GM19238 (cell line): ENCODE measurements at regions not wholly inside any gene's neighbourhood (a gene's known extent, or its start where the extent isn't known, plus 50 kb on each side); places are given as distances from the start of the nearest gene placed in this dataset.

ENCODE experiments used
- DNase-seq: peaks from one replicate; pipeline ENCODE4 v3.0.0; 2011; ENCODE audit warnings: low spot score; ENCODE audit not compliant: insufficient read length

GRCh38 chr7:86949052-86949778 lies 110.2 kb downstream of the ELAPOR2 start:
- DNase-seq = peak; percentile 10

GRCh38 chr7:86947929-86948328 lies 111.5 kb downstream of the ELAPOR2 start:
- DNase-seq = no peak

GRCh38 chr7:86943447-86943846 lies 116.0 kb downstream of the ELAPOR2 start:
- DNase-seq = no peak

GRCh38 chr7:86942995-86943394 lies 116.5 kb downstream of the ELAPOR2 start:
- no peak for DNase-seq

GRCh38 chr7:86942081-86942480 lies 117.4 kb downstream of the ELAPOR2 start:
- no peak for DNase-seq

GRCh38 chr7:86939197-86939814 lies 120.1 kb downstream of the ELAPOR2 start:
- DNase-seq = no peak

- no peak for DNase-seq
Observed at GRCh38 chr7:86937363-86937878, 122.0 kb downstream of the ELAPOR2 start.

GRCh38 chr7:86933295-86933845 lies 126.1 kb downstream of the ELAPOR2 start:
- DNase-seq = no peak

GRCh38 chr7:86932038-86932512 lies 127.4 kb downstream of the ELAPOR2 start:
- no peak for DNase-seq

- DNase-seq = no peak
Observed at GRCh38 chr7:86931439-86931838, 128.0 kb downstream of the ELAPOR2 start.

GRCh38 chr7:86930554-86931307 lies 128.7 kb downstream of the ELAPOR2 start:
- DNase-seq = no peak

- no peak for DNase-seq
Observed at GRCh38 chr7:86929293-86930109, 130.0 kb downstream of the ELAPOR2 start.

- DNase-seq = no peak
Observed at GRCh38 chr7:86928308-86928707, 131.1 kb downstream of the ELAPOR2 start.

GRCh38 chr7:86926732-86927131 lies 132.7 kb downstream of the ELAPOR2 start:
- DNase-seq = no peak

GRCh38 chr7:86925221-86925620 lies 134.2 kb downstream of the ELAPOR2 start:
- DNase-seq = no peak

GRCh38 chr7:86923527-86923926 lies 135.9 kb downstream of the ELAPOR2 start:
- DNase-seq = no peak

GRCh38 chr7:86920154-86920553 lies 139.3 kb downstream of the ELAPOR2 start:
- DNase-seq = no peak

- DNase-seq = no peak
Observed at GRCh38 chr7:86918245-86918644, 141.2 kb downstream of the ELAPOR2 start.

- no peak for DNase-seq
Observed at GRCh38 chr7:86916277-86916825, 143.1 kb downstream of the ELAPOR2 start.

GRCh38 chr7:86914551-86914950 lies 144.9 kb downstream of the ELAPOR2 start:
- DNase-seq = no peak
